HCT116 (cell line): ENCODE measurements at regions not wholly inside any gene's neighbourhood (a gene's known extent, or its start where the extent isn't known, plus 50 kb on each side); places are given as distances from the start of the nearest gene placed in this dataset.
A peak's percentile ranks its signal among the peaks of the same experiment; 100 is the strongest.
"Not testable (repeated sequence)": the region's sequence is repeated elsewhere in the genome, so short reads cannot be mapped to it uniquely, and the experiment has no call there.

Experiments used
- ATAC-seq: fragments of 200-7000 bp; cut with Tn5 transposase; 2 replicates; pipeline ENCODE4 v1.9.1; 2020; ENCODE audit warnings: mild to moderate bottlenecking, moderate library complexity
- BruUV-seq: library from RNA; stranded (reverse); fragments of 400-500 nt; replicated peaks from 2 replicates; lab custom pipeline; 2021; lab: Mats Ljungman, UMichigan
- CTCF ChIA-PET: fragments of 300-600 bp; sonication (Branson Sonifier 250); formaldehyde crosslinking; loops from one replicate; lab custom pipeline; 2021; ENCODE audit warnings: antibody characterized with exemption; lab: Charles Lee
- POLR2A ChIA-PET: fragments of 300-600, 350-600 bp; sonication (Branson Sonifier 250); formaldehyde crosslinking; loops from one replicate; lab custom pipeline; 2021; ENCODE audit warnings: antibody characterized with exemption; lab: Charles Lee
- RAD21 ChIA-PET, 2 experiments: fragments of 300-600 bp; sonication (Branson Sonifier 250); formaldehyde crosslinking; loops; one replicate each; lab custom pipeline; 2023; ENCODE audit warnings: low total read pairs in 2 of 2; ENCODE audit not compliant: uncharacterized antibody in 2 of 2, unreplicated experiment in 2 of 2, low non-redundant PET in 1 of 2; lab: Charles Lee
- DNase-seq: peaks from one replicate; pipeline ENCODE4 v3.0.0-alpha.2; 2010; ENCODE audit warnings: low read depth, low spot score
- H2AFZ ChIP-seq: fragments of 200-600 bp; shearing (Covaris generic), sonication (generic); 2 replicates; pipeline ENCODE4 v1.6.1; 2017; ENCODE audit warnings: low read depth, mixed run types, mixed read lengths, antibody characterized with exemption, low read length; ENCODE audit not compliant: poor library complexity, severe bottlenecking
- H3K27ac ChIP-seq: 2 replicates; pipeline ENCODE4 v1.5.1; 2012; ENCODE audit warnings: low read depth, low read length
- H3K27me3 ChIP-seq: fragments of 200-600 bp; sonication (generic); 2 replicates; pipeline ENCODE4 v1.6.1; 2016; ENCODE audit warnings: mixed run types, low read length, mixed read lengths; ENCODE audit not compliant: insufficient read depth
- H3K36me3 ChIP-seq, 2 experiments: fragments of 200-500 bp in 1 of 2; fragments of 200-600 bp in 1 of 2; sonication (Bioruptor generic) in 1 of 2; sonication (generic) in 1 of 2; 2 replicates each; pipeline versions ENCODE4 v1.5.1 to v1.6.1; 2014 to 2016; ENCODE audit warnings: low read length in 2 of 2, inconsistent platforms in 1 of 2, mixed read lengths in 1 of 2, mixed run types in 1 of 2; ENCODE audit not compliant: insufficient read depth in 2 of 2, control insufficient read depth in 1 of 2
- H3K4me1 ChIP-seq, 2 experiments: fragments of 200-600 bp in 1 of 2; sonication (generic) in 1 of 2; 2 replicates each; pipeline versions ENCODE4 v1.5.1 to v1.6.1; 2012 to 2017; ENCODE audit warnings: low read length in 2 of 2, inconsistent platforms in 1 of 2, mild to moderate bottlenecking in 1 of 2, mixed read lengths in 1 of 2, mixed run types in 1 of 2, moderate library complexity in 1 of 2; ENCODE audit not compliant: insufficient read depth in 2 of 2, control insufficient read depth in 1 of 2
- H3K4me2 ChIP-seq: fragments of 200-600 bp; sonication (generic); 2 replicates; pipeline ENCODE4 v1.6.1; 2017; ENCODE audit warnings: mixed run types, low read length, mixed read lengths
- H3K4me3 ChIP-seq, 2 experiments: fragments of 200-600 bp in 1 of 2; sonication (generic) in 1 of 2; replicated peaks in 1 of 2; 2 replicates each; pipeline ENCODE4 v1.5.1; 2011 to 2016; ENCODE audit warnings: low read length in 2 of 2, control low read depth in 1 of 2, low read depth in 1 of 2, mild to moderate bottlenecking in 1 of 2, mixed read lengths in 1 of 2, mixed run types in 1 of 2
- H3K79me2 ChIP-seq: fragments of 200-600 bp; sonication (generic); 2 replicates; pipeline ENCODE4 v1.6.1; 2017; ENCODE audit warnings: mild to moderate bottlenecking, mixed run types, low read length, moderate library complexity, mixed read lengths; ENCODE audit not compliant: insufficient read depth
- H3K9ac ChIP-seq: fragments of 200-600 bp; sonication (generic); 2 replicates; pipeline ENCODE4 v1.6.1; 2016; ENCODE audit warnings: low read length, mixed read lengths
- H3K9me2 ChIP-seq: fragments of 200-600 bp; sonication (generic), shearing (Covaris generic); 2 replicates; pipeline ENCODE4 v1.6.1; 2017; ENCODE audit warnings: mixed run types, mild to moderate bottlenecking, moderate library complexity; ENCODE audit not compliant: insufficient read depth
- H3K9me3 ChIP-seq, 2 experiments: fragments of 200-500 bp in 1 of 2; fragments of 200-600 bp in 1 of 2; sonication (Bioruptor generic) in 1 of 2; sonication (generic) in 1 of 2; 2 replicates each; pipeline ENCODE4 v1.6.1; 2014 to 2017; ENCODE audit warnings: low read length in 2 of 2, mixed read lengths in 2 of 2, inconsistent platforms in 1 of 2, low read depth in 1 of 2, mild to moderate bottlenecking in 1 of 2, mixed run types in 1 of 2, moderate library complexity in 1 of 2; ENCODE audit not compliant: control insufficient read depth in 1 of 2, insufficient read depth in 1 of 2
- H4K20me1 ChIP-seq: fragments of 200-600 bp; sonication (generic), shearing (Covaris generic); 2 replicates; pipeline ENCODE4 v1.6.1; 2017; ENCODE audit warnings: mixed run types, mild to moderate bottlenecking, moderate library complexity; ENCODE audit not compliant: insufficient read depth
- intact Hi-C: fragments of 100-400 bp; cut with micrococcal nuclease; formaldehyde crosslinking; loops from 2 replicates; pipeline ENCODE4 v1.10.0; 2022

DNA sequence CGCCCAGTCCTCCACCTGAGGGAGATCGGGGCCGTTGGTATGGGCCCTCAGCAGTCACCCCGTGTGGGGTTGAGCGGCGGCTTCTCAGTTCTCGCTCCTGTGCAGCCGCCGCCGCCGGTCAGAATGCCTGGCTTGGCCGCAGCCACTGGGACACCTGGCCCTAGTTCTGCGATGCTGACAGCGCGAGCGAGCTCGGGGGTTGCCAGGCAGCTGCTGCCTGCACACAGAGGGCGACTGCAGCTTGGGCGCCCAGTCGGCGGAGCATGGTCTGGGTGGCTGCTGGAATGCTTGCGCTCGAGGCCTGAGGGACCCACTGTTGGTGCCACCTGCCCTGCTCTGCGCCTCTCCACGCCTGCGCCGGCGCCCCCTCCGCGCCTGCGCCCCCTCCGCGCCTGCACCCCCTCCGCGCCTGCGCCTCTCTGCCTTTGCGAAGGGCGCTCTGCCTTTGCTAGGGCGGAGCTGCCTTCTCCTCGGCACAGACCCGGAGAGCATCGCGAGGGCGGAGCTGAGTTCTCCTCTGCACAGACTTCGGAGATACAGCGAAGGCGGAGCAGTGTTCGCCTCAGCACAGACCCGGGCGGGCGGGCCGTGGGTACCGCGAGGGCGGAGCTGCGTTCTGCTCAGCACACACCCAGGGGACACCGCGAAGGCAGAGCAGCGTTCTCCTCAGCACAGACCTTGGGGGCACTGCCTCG, 1648.3 kb downstream of the SPATA31A7 start:
- H3K9me3 ChIP-seq, H3K9me2 ChIP-seq, H4K20me1 ChIP-seq, H3K4me3 ChIP-seq, H3K27me3 ChIP-seq, H3K4me1 ChIP-seq, DNase-seq, CTCF ChIA-PET, RAD21 ChIA-PET, H3K79me2 ChIP-seq, H3K27ac ChIP-seq, H3K4me2 ChIP-seq, H3K9ac ChIP-seq, H2AFZ ChIP-seq, intact Hi-C loops, POLR2A ChIA-PET, H3K36me3 ChIP-seq, BruUV-seq: not testable (repeated sequence)
- peak; percentile 75 for ATAC-seq

- H3K36me3 ChIP-seq, H3K9me3 ChIP-seq, H3K4me1 ChIP-seq, H3K79me2 ChIP-seq, H3K27me3 ChIP-seq, H3K27ac ChIP-seq, H3K9ac ChIP-seq, H2AFZ ChIP-seq, ATAC-seq, CTCF ChIA-PET, DNase-seq, POLR2A ChIA-PET, H3K9me2 ChIP-seq, RAD21 ChIA-PET, BruUV-seq, intact Hi-C loops, H4K20me1 ChIP-seq, H3K4me2 ChIP-seq, H3K4me3 ChIP-seq: not testable (repeated sequence)
Observed at GRCh38 chr9:62839168-62839567, 1649.3 kb downstream of the SPATA31A7 start.

DNA sequence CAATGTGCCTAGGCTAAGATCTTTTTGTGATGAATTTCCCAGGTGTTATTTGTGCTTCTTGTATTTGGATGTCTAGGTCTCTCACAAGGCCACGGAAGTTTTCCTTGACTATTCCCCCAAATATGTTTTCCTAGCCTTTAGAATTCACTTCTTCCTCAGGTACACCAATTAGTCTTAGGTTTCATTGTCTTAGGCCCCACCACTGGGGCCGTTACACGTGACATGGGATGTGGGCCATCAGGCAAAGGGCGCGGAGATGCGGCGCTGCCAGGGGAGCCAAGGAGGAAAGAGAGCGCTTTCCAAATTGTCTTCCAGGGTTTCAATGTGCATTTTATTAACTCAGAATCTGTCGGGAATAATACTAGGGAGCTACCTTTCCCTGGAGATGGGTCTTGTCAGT, 1653.3 kb downstream of the SPATA31A7 start:
- H3K79me2 ChIP-seq, RAD21 ChIA-PET, BruUV-seq, H2AFZ ChIP-seq, H4K20me1 ChIP-seq, intact Hi-C loops, H3K9ac ChIP-seq, H3K4me1 ChIP-seq, H3K4me3 ChIP-seq, H3K4me2 ChIP-seq, ATAC-seq, POLR2A ChIA-PET, H3K36me3 ChIP-seq, H3K27me3 ChIP-seq, H3K9me3 ChIP-seq, DNase-seq, CTCF ChIA-PET, H3K9me2 ChIP-seq, H3K27ac ChIP-seq: not testable (repeated sequence)

- BruUV-seq, CTCF ChIA-PET: not testable (repeated sequence)
Observed at GRCh38 chr9:62843706-62844290, 1654.0 kb downstream of the SPATA31A7 start.

More at GRCh38 chr9:62843706-62844290, 1654.0 kb downstream of the SPATA31A7 start:
- H4K20me1 ChIP-seq, H3K9me3 ChIP-seq, H3K27ac ChIP-seq, H2AFZ ChIP-seq, H3K4me3 ChIP-seq, H3K9ac ChIP-seq, POLR2A ChIA-PET, RAD21 ChIA-PET, intact Hi-C loops, DNase-seq, H3K27me3 ChIP-seq, H3K79me2 ChIP-seq, ATAC-seq, H3K9me2 ChIP-seq, H3K36me3 ChIP-seq, H3K4me2 ChIP-seq, H3K4me1 ChIP-seq: not testable (repeated sequence)
